H1 (cell line): ENCODE measurements at regions not wholly inside any gene's neighbourhood (a gene's known extent, or its start where the extent isn't known, plus 50 kb on each side); places are given as distances from the start of the nearest gene placed in this dataset.

Experiments
- BCL11A ChIP-seq, 2 experiments: IDR thresholded peaks; one replicate each; pipeline ENCODE4 v1.6.1; 2011; ENCODE audit warnings: low read depth in 2 of 2, low read length in 2 of 2, mild to moderate bottlenecking in 2 of 2
- CEBPB ChIP-seq: IDR thresholded peaks from 2 replicates; pipeline ENCODE4 v1.6.1; 2012; ENCODE audit warnings: low read depth, low read length
- EZH2 ChIP-seq: fragments of 200-600 bp; sonication (generic); IDR thresholded peaks from 2 replicates; pipeline ENCODE4 v1.7.1; 2012; ENCODE audit warnings: low read depth, mild to moderate bottlenecking, moderate library complexity, low read length, inconsistent platforms; ENCODE audit not compliant: severe bottlenecking
- GABPA ChIP-seq: IDR thresholded peaks from 2 replicates; pipeline ENCODE4 v1.6.1; 2011; ENCODE audit warnings: mild to moderate bottlenecking, low read length, moderate library complexity, borderline replicate concordance; ENCODE audit not compliant: insufficient read depth
- RAD21 ChIP-seq, 2 experiments: IDR thresholded peaks in 1 of 2; conservative IDR thresholded peaks in 1 of 2; 2 replicates each; pipeline ENCODE4 v1.6.1; 2011; ENCODE audit warnings: low read depth in 2 of 2, low read length in 2 of 2, improper control_type of control experiment in 1 of 2, inconsistent platforms in 1 of 2, mild to moderate bottlenecking in 1 of 2, moderate library complexity in 1 of 2
- RBBP5 ChIP-seq: IDR thresholded peaks from 2 replicates; pipeline ENCODE4 v1.7.1; 2012; ENCODE audit warnings: low read depth, mild to moderate bottlenecking, inconsistent platforms, low read length, moderate library complexity, borderline replicate concordance
- SP1 ChIP-seq: IDR thresholded peaks from 2 replicates; pipeline ENCODE4 v1.6.1; 2011; ENCODE audit warnings: low read depth, low read length
- SP4 ChIP-seq: IDR thresholded peaks from 2 replicates; pipeline ENCODE4 v1.6.1; 2012; ENCODE audit warnings: low read length, inconsistent platforms
- TF ChIP-seq, protein P1 (sequence below): fragments of 300-600 bp; sonication (generic); IDR thresholded peaks from 2 replicates; pipeline ENCODE4 v1.7.1; 2012; ENCODE audit warnings: low read length, moderate library complexity, mild to moderate bottlenecking, inconsistent platforms; ENCODE audit not compliant: insufficient replicate concordance
- TF ChIP-seq, protein P2 (sequence below): IDR thresholded peaks from 2 replicates; pipeline ENCODE4 v1.6.1; 2011; ENCODE audit warnings: low read depth, mild to moderate bottlenecking, low read length; ENCODE audit not compliant: insufficient read depth

DNA sequence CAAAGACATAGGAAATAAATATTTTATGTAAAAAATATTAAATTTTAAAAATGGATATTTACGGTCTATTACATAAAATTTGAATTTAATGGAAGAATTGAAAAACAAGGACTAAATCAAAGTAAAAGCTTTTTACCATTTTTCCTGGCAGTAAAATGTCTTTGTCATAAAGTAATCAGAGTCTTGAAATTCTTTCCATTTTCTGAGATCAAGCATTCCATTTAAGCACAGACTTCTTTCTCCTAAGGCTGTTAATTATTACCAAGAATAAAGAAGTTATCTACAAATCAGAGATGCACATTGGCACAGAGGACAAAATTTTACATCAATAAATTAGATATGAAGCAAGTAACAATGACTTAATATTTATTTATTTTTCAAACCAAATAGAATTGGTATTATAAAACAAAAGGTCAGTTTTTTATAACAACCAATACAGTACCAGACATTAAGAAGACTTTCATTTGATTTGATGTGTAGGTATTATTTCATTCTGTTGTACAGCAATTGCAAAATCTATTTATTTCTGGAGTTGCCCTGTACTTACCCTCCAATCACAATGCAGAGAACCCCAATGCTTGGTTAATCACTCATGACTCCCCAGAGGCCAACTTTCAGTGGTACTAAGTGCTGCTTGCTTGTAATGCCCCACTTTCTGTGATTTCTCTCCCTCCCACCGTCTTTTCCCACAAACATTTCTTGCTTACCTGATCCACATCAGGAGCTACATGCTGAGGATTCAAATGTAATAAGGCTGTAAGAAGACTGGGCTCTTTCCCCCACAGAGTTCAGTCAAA lies 254.6 kb downstream of the GASK1B start (continued):
- TF ChIP-seq, protein P1, sequence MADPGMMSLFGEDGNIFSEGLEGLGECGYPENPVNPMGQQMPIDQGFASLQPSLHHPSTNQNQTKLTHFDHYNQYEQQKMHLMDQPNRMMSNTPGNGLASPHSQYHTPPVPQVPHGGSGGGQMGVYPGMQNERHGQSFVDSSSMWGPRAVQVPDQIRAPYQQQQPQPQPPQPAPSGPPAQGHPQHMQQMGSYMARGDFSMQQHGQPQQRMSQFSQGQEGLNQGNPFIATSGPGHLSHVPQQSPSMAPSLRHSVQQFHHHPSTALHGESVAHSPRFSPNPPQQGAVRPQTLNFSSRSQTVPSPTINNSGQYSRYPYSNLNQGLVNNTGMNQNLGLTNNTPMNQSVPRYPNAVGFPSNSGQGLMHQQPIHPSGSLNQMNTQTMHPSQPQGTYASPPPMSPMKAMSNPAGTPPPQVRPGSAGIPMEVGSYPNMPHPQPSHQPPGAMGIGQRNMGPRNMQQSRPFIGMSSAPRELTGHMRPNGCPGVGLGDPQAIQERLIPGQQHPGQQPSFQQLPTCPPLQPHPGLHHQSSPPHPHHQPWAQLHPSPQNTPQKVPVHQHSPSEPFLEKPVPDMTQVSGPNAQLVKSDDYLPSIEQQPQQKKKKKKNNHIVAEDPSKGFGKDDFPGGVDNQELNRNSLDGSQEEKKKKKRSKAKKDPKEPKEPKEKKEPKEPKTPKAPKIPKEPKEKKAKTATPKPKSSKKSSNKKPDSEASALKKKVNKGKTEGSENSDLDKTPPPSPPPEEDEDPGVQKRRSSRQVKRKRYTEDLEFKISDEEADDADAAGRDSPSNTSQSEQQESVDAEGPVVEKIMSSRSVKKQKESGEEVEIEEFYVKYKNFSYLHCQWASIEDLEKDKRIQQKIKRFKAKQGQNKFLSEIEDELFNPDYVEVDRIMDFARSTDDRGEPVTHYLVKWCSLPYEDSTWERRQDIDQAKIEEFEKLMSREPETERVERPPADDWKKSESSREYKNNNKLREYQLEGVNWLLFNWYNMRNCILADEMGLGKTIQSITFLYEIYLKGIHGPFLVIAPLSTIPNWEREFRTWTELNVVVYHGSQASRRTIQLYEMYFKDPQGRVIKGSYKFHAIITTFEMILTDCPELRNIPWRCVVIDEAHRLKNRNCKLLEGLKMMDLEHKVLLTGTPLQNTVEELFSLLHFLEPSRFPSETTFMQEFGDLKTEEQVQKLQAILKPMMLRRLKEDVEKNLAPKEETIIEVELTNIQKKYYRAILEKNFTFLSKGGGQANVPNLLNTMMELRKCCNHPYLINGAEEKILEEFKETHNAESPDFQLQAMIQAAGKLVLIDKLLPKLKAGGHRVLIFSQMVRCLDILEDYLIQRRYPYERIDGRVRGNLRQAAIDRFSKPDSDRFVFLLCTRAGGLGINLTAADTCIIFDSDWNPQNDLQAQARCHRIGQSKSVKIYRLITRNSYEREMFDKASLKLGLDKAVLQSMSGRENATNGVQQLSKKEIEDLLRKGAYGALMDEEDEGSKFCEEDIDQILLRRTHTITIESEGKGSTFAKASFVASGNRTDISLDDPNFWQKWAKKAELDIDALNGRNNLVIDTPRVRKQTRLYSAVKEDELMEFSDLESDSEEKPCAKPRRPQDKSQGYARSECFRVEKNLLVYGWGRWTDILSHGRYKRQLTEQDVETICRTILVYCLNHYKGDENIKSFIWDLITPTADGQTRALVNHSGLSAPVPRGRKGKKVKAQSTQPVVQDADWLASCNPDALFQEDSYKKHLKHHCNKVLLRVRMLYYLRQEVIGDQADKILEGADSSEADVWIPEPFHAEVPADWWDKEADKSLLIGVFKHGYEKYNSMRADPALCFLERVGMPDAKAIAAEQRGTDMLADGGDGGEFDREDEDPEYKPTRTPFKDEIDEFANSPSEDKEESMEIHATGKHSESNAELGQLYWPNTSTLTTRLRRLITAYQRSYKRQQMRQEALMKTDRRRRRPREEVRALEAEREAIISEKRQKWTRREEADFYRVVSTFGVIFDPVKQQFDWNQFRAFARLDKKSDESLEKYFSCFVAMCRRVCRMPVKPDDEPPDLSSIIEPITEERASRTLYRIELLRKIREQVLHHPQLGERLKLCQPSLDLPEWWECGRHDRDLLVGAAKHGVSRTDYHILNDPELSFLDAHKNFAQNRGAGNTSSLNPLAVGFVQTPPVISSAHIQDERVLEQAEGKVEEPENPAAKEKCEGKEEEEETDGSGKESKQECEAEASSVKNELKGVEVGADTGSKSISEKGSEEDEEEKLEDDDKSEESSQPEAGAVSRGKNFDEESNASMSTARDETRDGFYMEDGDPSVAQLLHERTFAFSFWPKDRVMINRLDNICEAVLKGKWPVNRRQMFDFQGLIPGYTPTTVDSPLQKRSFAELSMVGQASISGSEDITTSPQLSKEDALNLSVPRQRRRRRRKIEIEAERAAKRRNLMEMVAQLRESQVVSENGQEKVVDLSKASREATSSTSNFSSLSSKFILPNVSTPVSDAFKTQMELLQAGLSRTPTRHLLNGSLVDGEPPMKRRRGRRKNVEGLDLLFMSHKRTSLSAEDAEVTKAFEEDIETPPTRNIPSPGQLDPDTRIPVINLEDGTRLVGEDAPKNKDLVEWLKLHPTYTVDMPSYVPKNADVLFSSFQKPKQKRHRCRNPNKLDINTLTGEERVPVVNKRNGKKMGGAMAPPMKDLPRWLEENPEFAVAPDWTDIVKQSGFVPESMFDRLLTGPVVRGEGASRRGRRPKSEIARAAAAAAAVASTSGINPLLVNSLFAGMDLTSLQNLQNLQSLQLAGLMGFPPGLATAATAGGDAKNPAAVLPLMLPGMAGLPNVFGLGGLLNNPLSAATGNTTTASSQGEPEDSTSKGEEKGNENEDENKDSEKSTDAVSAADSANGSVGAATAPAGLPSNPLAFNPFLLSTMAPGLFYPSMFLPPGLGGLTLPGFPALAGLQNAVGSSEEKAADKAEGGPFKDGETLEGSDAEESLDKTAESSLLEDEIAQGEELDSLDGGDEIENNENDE = no peak
- TF ChIP-seq EZH2 (no peak), SP1 (no peak), RAD21 (IDR thresholded peaks at IDR 0.05 in 1 of 2, conservative IDR thresholded peaks at IDR 0.05 in 1 of 2; ENCODE audit: low read depth in 2 of 2, low read length in 2 of 2) (no peak), SP4 (no peak), BCL11A (IDR thresholded peaks at IDR 0.05; ENCODE audit: low read depth in 2 of 2, low read length in 2 of 2) (no peak), CEBPB (no peak), GABPA (no peak), RBBP5 (no peak)
- TF ChIP-seq, protein P2, sequence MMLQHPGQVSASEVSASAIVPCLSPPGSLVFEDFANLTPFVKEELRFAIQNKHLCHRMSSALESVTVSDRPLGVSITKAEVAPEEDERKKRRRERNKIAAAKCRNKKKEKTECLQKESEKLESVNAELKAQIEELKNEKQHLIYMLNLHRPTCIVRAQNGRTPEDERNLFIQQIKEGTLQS = no peak
